Uterus (tissue), 2 donors: ENCODE measurements at regions not wholly inside any gene's neighbourhood (a gene's known extent, or its start where the extent isn't known, plus 50 kb on each side); places are given as distances from the start of the nearest gene placed in this dataset.

Experiments used
- CTCF ChIP-seq, 4 experiments: fragments of 200-600 bp in 2 of 4; fragments of 450-650 bp in 2 of 4; sonication (generic) in 2 of 4; IDR thresholded peaks; one replicate each; pipeline ENCODE4 v1.5.1; 2016 to 2019; ENCODE audit warnings: antibody characterized with exemption in 4 of 4, mild to moderate bottlenecking in 2 of 4, moderate library complexity in 1 of 4
- POLR2A ChIP-seq, 2 donors: fragments of 450-650 bp; IDR thresholded peaks; one replicate each; pipeline ENCODE4 v1.6.1; 2016; ENCODE audit warnings: antibody characterized with exemption in 2 of 2, mild to moderate bottlenecking in 1 of 2, moderate library complexity in 1 of 2

GRCh38 chr11:28569106-28569505, 460.9 kb downstream of the METTL15 start:
- TF ChIP-seq CTCF (IDR thresholded peaks at IDR 0.05): no peak
- TF ChIP-seq POLR2A (IDR thresholded peaks at IDR 0.05): no peak
